NCI-H69 (cell line): ENCODE measurements at regions not wholly inside any gene's neighbourhood (a gene's known extent, or its start where the extent isn't known, plus 50 kb on each side); places are given as distances from the start of the nearest gene placed in this dataset.

Experiments used
- DNase-seq: peaks from one replicate; lab custom pipeline; 2025; lab: John Stamatoyannopoulos, UW

DNA sequence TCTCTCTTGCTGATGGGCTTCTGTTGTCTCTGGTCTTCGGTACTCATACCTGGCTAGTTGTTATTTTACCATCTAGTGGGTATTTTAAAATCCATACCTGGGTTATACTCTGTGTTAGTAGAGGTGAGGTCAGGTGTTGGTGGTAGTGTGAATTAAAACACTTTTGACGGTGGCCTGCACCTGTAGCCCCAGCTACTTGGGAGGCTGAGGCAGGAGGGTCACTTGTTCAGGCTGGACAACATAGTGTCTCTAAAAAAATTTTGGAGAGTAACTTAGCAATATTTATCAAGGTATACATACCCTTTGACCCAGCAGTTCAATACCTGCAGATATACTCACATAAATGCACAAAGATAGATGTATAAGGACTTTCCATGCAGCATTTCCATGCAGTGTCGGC, 55.4 kb downstream of the GSX1 start:
- no peak for DNase-seq

DNA sequence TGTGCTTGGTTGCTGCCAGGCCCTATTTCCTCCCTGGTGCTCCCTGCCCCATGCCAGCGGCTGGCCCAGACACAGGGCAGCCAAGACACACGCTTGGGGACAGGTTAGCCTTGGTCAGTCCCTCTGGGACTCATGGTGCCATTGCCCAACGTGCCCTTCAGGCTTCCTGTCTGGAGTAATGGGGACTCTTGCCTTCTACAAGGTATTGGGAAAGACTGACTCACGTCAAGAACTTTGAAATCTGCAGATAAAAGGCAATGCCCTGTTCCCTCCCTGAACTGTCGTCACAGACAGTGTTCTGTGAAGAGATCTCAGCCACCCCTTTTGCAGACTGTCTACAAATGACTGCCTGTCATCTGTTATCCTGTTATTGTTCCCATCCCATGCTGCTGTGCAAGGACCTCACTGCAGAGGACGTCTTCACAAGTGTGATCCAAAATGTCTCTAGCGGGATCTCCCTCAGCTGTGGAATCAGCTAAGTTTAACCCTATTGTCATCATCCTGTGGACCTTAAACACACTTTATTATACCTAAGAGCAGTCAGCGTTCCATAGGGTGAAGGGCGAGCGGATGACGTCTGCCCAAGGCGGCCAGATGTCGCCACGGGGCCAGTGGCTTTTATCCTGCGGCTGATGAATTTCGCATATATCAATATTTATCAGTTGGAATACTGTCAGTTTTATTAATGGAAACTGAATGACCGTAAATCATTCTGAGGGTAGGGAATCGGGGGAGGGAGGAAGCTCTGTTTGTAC, 59.0 kb downstream of the GSX1 start:
- peak; percentile 4 for DNase-seq

DNA sequence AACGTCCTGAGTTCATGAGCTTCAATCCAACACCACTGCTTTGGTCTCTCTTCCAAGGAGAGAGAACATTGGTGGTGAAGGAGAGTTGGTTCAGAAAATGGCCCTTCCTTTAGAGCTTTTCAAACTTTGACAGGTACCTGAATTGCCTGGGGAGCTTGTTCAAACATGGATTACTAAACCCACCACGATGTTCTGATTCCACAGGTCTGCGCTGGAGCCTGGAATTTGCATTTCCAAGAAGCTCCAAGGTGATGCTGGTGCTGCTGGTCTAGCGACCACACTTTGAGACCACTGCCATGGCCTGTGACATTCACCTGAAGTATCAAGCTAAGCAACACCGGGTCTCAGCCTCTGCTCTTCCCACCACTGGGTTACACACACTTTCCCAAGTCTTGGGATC, 60.2 kb downstream of the GSX1 start:
- no peak for DNase-seq

DNA sequence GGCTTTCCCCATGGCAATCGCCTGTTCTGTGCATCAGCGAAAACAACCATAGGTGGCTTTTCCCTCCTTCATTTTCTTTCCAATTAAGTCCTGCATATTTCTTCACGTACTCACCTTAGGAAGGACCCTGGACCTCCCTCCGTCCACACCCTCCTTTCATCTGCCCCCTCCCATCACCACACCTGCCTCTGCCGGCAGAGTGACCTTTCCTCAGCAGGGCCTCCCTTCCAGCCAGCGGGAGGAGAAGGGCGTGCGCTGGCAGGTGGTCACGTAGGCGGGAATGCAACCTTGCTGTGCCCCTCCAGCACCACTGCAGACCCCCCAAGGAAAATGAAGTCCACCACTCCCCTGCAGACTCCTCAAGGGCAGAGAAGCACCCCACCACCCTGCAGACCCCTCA, 61.1 kb downstream of the GSX1 start:
- peak; percentile 1 for DNase-seq

DNA sequence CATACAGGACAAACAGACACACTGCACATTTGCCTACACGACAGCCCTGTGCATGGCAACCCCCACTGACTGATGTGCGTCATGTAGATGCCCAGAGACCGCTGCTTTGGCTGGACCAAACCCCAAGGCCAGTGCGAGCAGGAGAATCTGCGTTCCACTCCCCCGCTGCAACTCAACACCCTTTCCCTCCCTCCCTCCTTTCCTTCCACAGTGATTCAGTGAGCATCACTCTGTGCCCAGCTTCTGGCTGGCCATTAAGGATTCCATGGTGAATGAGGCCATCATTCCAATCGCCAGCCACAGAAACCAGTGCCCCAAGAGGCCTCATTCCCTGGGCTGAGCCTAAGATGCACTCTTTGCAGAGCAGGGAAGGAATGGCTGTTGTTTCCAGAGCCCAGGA, 61.6 kb downstream of the GSX1 start:
- DNase-seq, result no peak

DNA sequence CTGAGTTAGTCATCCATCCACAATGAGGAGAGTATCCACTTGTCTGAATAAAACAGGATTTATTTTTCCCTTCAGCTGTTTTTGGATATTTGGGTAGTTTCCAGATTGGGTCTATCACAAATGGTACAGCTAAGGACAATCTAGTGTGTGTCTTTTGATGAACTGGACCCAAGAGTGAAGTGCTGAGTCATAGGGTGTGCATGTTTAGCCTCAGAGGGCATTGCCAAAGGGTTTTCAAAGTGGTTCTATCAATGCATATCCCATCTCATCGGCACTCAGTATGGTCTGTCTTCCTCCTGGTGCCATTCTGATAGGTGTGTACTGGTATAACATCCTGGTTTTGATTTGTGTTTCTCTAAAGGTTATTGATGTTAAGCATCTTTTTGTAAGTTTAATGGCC, 62.3 kb downstream of the GSX1 start:
- DNase-seq, result no peak

DNA sequence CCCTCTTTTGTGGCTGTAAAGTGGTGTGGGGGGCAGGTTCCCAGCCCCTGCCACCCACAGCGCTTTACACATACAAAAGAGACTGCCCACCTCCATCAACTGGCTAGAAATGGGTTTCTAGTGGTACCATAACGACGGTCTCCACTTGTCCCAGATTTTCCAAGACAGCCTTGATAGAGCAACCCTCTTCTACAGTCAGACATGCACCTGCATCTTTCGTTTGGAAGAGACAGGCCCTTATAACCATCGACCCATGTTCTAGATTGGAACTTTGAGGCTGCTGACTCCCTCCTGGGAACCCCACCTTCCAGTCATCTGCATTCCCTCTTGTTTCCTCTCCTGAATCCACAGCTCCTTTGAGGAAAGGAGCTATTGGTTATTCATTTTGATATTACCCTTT, 63.1 kb downstream of the GSX1 start:
- no peak for DNase-seq

DNA sequence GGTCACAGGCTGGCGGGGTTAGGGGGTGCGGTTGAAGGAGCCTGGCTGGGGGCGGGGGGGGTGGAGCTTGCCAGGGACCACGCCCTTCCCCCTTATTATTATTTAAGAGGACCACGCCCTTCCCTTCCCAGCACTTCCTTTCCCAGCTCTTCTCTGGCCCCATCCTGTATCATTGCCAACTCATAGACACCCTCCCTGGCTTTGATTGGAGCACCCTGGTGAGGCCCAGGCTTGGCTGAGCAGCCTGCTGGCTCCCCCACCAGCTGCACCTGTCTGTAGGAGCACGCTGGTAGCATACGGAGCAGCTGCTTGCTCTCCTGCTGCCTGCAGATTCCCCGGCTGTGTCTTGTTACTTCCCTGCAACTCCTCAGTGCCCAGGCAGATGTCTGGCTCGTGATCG, 62.5 kb upstream of the PDX1 start:
- peak; percentile 83 for DNase-seq

DNA sequence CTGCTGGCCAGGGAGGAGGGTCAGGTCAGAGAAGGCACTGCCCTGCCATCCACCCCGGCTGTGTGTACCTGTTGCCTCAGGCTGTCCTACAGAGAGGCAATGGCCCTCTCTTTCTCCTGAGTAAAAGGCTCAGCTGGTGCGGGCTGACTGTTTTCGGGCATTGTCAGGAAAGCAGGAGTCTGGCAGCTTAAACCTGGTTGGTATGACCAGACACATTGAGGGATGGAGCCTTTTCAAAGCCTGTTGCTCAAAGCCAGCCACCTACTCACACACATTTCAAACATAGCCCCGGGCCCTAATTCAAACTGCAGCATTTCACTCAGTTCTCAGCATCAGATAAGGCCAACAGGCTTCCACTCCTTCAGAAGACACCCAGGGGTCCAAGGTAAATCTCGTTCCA, 61.8 kb upstream of the PDX1 start:
- DNase-seq, result no peak

DNA sequence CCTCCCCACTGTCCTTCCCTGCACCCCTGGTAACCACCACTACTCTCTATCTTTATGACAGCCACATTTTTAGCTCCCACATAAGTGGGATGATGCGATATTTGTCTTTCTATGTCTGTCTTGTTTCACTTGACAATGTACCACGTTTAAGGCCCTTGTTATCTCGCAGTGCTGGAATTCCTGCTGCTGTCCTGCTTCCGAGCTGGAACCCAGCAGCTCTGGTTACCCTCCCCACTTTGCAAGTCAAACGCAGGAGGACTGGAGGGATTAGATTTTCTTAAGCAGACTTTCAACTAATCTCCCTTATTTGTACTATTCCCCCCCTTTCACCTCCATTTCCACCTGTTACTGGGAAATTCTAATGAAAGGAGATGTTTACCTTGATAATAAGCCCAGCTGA, 59.1 kb upstream of the PDX1 start:
- no peak for DNase-seq

DNA sequence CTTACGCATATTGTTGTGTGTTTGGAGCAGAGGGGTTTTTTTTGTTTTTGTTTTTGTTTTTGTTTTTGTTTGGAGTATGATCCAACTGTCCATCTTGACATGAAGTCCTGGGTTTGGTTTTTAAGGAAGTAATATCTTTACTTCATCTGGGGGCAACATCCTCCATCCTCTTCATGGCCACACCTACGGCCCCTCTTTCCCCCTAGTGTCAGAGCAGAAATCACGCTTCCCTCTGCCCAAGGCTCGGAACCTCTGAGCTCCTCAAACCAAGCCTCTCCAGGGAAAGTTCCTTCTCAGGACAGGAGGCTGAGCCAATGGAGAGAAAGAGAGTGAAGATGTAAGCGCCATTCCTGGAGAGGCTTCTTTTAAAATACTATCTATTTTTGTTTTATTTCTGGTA, 58.6 kb upstream of the PDX1 start:
- no peak for DNase-seq

DNA sequence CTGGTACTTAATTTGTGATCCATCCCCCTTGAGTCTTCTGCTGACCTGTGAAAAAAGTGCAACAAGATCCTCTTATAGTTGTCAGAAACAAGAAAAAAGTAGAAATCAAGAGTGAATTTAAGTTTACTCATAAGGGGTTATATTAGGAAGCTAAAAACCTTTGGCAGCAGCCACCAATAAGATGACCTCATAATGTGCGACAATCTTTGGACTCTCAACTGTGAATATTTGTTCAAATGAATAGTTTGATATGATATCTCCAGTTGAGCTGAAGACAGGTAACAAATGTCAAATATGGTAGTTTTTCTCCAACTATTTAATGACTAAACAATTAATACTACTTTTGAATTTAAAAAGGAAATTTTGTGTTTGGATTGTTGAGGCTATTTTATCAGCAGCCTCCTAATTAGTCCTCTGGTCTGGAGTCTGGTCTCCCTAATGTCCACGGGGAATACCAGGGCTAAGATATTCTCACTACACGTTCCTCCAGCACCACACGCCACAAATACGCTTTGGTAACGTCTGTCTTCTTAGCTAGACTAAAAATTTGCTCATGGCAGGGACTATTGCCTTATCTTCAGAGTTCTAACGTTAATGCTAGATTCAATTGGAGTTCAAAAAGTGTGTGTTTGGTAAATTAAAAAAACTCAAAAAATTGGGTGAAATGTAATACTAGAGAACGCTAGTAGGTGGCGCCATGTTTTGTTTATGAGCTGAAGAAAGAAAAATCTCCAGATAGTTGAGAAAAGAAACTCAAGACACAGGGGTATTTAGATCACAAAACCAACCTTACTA, 51.0 kb upstream of the PDX1 start:
- DNase-seq, result peak; percentile 2

DNA sequence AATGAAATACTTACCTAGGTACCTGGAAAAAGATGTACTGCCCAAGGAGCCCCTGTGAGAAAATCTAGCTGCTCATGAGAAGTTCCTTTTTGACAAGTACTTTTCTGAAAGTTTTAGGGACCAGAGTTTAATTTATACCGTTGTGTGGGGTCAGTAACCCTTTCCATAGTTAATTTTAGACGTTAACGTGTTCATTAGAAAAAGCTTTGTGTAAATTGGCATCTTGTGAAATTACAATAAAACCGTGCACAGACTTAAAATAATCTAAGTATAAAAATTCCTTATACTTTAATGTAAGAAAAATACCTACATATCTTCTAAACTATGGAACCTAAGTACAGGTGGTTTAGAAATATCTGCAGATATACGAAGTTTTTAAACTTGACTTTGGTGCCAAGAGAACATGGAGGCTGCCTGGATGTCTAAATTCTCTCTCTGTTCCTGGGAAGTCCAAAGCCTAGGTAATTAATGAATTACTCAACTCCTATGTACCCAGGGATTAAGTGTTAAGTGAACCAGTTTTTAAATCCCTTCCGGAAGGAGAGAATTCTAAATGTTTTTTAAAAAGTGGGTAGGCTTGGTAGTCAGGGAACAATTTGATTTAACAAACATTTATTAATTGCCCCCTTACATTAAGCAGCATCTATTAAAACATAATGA, 50.2 kb upstream of the PDX1 start:
- no peak for DNase-seq
